A549 (cell line): ENCODE measurements at regions not wholly inside any gene's neighbourhood (a gene's known extent, or its start where the extent isn't known, plus 50 kb on each side); places are given as distances from the start of the nearest gene placed in this dataset.
A peak's percentile ranks its signal among the peaks of the same experiment; 100 is the strongest.

ENCODE experiments used
- ATAC-seq, 2 experiments: fragments of 200-7000 bp in 1 of 2; fragments of >200 bp in 1 of 2; cut with Nextera tagmentation in 1 of 2; cut with Tn5 transposase in 1 of 2; 3 replicates each; pipeline versions ENCODE4 v1.8.0 to v1.9.1; 2018 to 2020; ENCODE audit warnings: mild to moderate bottlenecking in 1 of 2, moderate library complexity in 1 of 2
- CTCF ChIA-PET: fragments of 300-600 bp; sonication (Branson Sonifier 250); formaldehyde crosslinking; extraction: SDS; loops from one replicate; lab custom pipeline; 2021; ENCODE audit warnings: antibody characterized with exemption, inconsistent platforms; lab: Yijun Ruan, JAX
- POLR2A ChIA-PET: fragments of 350-600 bp; formaldehyde crosslinking; extraction: SDS; loops from one replicate; lab custom pipeline; 2021; ENCODE audit warnings: antibody characterized with exemption, inconsistent platforms; lab: Yijun Ruan, JAX
- DNase-seq, 2 experiments: peaks; one replicate each; pipeline versions ENCODE4 v3.0.0 to v3.0.0-alpha.2; 2011 to 2016; ENCODE audit warnings: low read depth in 1 of 2, low spot score in 1 of 2
- FAIRE-seq: peaks from 2 replicates; lab custom pipeline; 2011; peaks lifted over from hg19 to GRCh38; lab: Jason Lieb, UNC
- H3K27ac ChIP-seq, 2 experiments: fragments of >200 bp; sonication (Bioruptor Twin); formaldehyde crosslinking; 3 replicates each; pipeline ENCODE4 v1.5.1; 2016 to 2017
- H3K4me1 ChIP-seq: fragments of >200 bp; sonication (Bioruptor Twin); formaldehyde crosslinking; 3 replicates; pipeline ENCODE4 v1.6.1; 2016
- H3K4me2 ChIP-seq: fragments of >200 bp; sonication (Bioruptor Twin); formaldehyde crosslinking; 3 replicates; pipeline ENCODE4 v1.6.1; 2016
- H3K4me3 ChIP-seq: fragments of >200 bp; sonication (Bioruptor Twin); formaldehyde crosslinking; 3 replicates; pipeline ENCODE4 v1.5.1; 2016
- H3K9me3 ChIP-seq: fragments of >200 bp; sonication (Bioruptor Twin); formaldehyde crosslinking; 3 replicates; pipeline ENCODE4 v1.6.1; 2016
- CBX8 ChIP-seq: fragments of 200-600 bp; sonication (generic); IDR thresholded peaks from 2 replicates; pipeline ENCODE4 v1.6.1; 2016
- CTCF ChIP-seq: fragments of >200 bp; sonication (Bioruptor Twin); formaldehyde crosslinking; IDR thresholded peaks from 3 replicates; pipeline ENCODE4 v1.5.1; 2016
- E2F6 ChIP-seq: IDR thresholded peaks from 2 replicates; pipeline ENCODE4 v1.6.1; 2012; ENCODE audit warnings: low read depth, borderline replicate concordance
- EHF ChIP-seq: fragments of 250-450 bp; sonication (Bioruptor Pico); IDR thresholded peaks from 2 replicates; pipeline ENCODE4 v1.5.0; 2020; ENCODE audit warnings: mild to moderate bottlenecking
- ELK1 ChIP-seq: fragments of 150-350 bp; IDR thresholded peaks from 2 replicates; pipeline ENCODE4 v1.6.1; 2014; ENCODE audit warnings: low read depth, mild to moderate bottlenecking, low read length
- ESRRA ChIP-seq: fragments of 150-350 bp; IDR thresholded peaks from 2 replicates; pipeline ENCODE4 v1.6.1; 2014; ENCODE audit warnings: mild to moderate bottlenecking, low read length, borderline replicate concordance
- FOSB ChIP-seq: fragments of 250-450 bp; sonication (Bioruptor Pico); IDR thresholded peaks from 2 replicates; pipeline ENCODE4 v1.5.0; 2020; ENCODE audit warnings: mild to moderate bottlenecking, moderate library complexity
- FOSL2 ChIP-seq, 2 experiments: fragments of 450-650 bp in 1 of 2; fragments of >200 bp in 1 of 2; sonication (Bioruptor Twin) in 1 of 2; formaldehyde crosslinking; IDR thresholded peaks; 2 replicates each; pipeline versions ENCODE4 v1.5.0 to v1.6.1; 2016 to 2020; ENCODE audit warnings: mild to moderate bottlenecking in 1 of 2, moderate library complexity in 1 of 2
- FOXS1 ChIP-seq: fragments of 250-450 bp; sonication (Bioruptor Pico); IDR thresholded peaks from 2 replicates; pipeline ENCODE4 v1.5.0; 2020; ENCODE audit warnings: mild to moderate bottlenecking, moderate library complexity
- GATA3 ChIP-seq: IDR thresholded peaks from 2 replicates; pipeline ENCODE4 v1.6.1; 2012; ENCODE audit warnings: borderline replicate concordance
- HDAC2 ChIP-seq: fragments of 200-600 bp; sonication (generic); IDR thresholded peaks from 2 replicates; pipeline ENCODE4 v1.6.1; 2016
- HEYL ChIP-seq: fragments of 250-450 bp; sonication (Bioruptor Pico); IDR thresholded peaks from 2 replicates; pipeline ENCODE4 v1.8.0; 2021; ENCODE audit warnings: mild to moderate bottlenecking, moderate library complexity
- HOXA7 ChIP-seq: fragments of 250-450 bp; sonication (Bioruptor Pico); IDR thresholded peaks from 2 replicates; pipeline ENCODE4 v1.5.0; 2020; ENCODE audit warnings: mild to moderate bottlenecking, moderate library complexity
- HOXB5 ChIP-seq: fragments of 250-450 bp; sonication (Bioruptor Pico); IDR thresholded peaks from 2 replicates; pipeline ENCODE4 v1.5.0; 2020; ENCODE audit warnings: mild to moderate bottlenecking, moderate library complexity
- JUN ChIP-seq, 2 experiments: fragments of >200 bp; sonication (Bioruptor Twin); formaldehyde crosslinking; IDR thresholded peaks; 2 replicates in 1 of 2; 3 replicates in 1 of 2; pipeline ENCODE4 v1.6.1; 2016 to 2017
- KDM1A ChIP-seq: fragments of 200-600 bp; sonication (generic); IDR thresholded peaks from 2 replicates; pipeline ENCODE4 v1.6.1; 2016; ENCODE audit warnings: low read depth, mild to moderate bottlenecking
- MYC ChIP-seq: IDR thresholded peaks from 2 replicates; pipeline ENCODE4 v1.6.1; 2012; ENCODE audit warnings: mild to moderate bottlenecking, inconsistent platforms, low read length, improper control_type of control experiment, borderline replicate concordance
- NPAS2 ChIP-seq: fragments of 250-450 bp; sonication (Bioruptor Pico); IDR thresholded peaks from 2 replicates; pipeline ENCODE4 v1.8.0; 2022; ENCODE audit warnings: mild to moderate bottlenecking, moderate library complexity, borderline replicate concordance
- PBX3 ChIP-seq: IDR thresholded peaks from 2 replicates; pipeline ENCODE4 v1.6.1; 2012
- PHF8 ChIP-seq: fragments of 200-600 bp; sonication (generic); IDR thresholded peaks from 2 replicates; pipeline ENCODE4 v1.6.1; 2016; ENCODE audit warnings: low read depth, mild to moderate bottlenecking, antibody characterized with exemption, moderate library complexity, borderline replicate concordance
- POLR2AphosphoS2 ChIP-seq: conservative IDR thresholded peaks from 2 replicates; pipeline ENCODE4 v1.6.1; 2012; ENCODE audit warnings: low read length, improper control_type of control experiment, inconsistent platforms
- REST ChIP-seq: fragments of 200-600 bp; sonication (generic); IDR thresholded peaks from 2 replicates; pipeline ENCODE4 v1.6.1; 2016; ENCODE audit warnings: antibody characterized with exemption, mild to moderate bottlenecking, moderate library complexity
- RFX5 ChIP-seq: fragments of 450-650 bp; IDR thresholded peaks from 2 replicates; pipeline ENCODE4 v1.7.1; 2014; ENCODE audit warnings: antibody characterized with exemption, mild to moderate bottlenecking, moderate library complexity
- SMC3 ChIP-seq: fragments of >200 bp; sonication (Bioruptor Twin); formaldehyde crosslinking; IDR thresholded peaks from 3 replicates; pipeline ENCODE4 v1.6.1; 2018; ENCODE audit warnings: inconsistent platforms
- USF2 ChIP-seq: fragments of 450-650 bp; IDR thresholded peaks from 2 replicates; pipeline ENCODE4 v1.6.1; 2014; ENCODE audit warnings: antibody characterized with exemption
- ZC3H11A ChIP-seq: fragments of 450-650 bp; IDR thresholded peaks from 2 replicates; pipeline ENCODE4 v1.6.1; 2014; ENCODE audit warnings: antibody characterized with exemption, mild to moderate bottlenecking
- ZFP36 ChIP-seq: fragments of 450-650 bp; IDR thresholded peaks from 2 replicates; pipeline ENCODE4 v1.6.1; 2014; ENCODE audit warnings: borderline replicate concordance; ENCODE audit not compliant: partially characterized antibody
- ZSCAN20 ChIP-seq: fragments of 250-450 bp; sonication (Bioruptor Pico); IDR thresholded peaks from 2 replicates; pipeline ENCODE4 v1.8.0; 2022; ENCODE audit warnings: mild to moderate bottlenecking, moderate library complexity
- WGBS: methylation state at CpG from one replicate; pipeline ENCODE4 v1.1.6; 2017; ENCODE audit errors: missing lambda C conversion rate; 5-methylcytosine and 5-hydroxymethylcytosine counted together

- ATAC-seq: no peak
- DNase-seq: peak in 1 of 2 experiments; percentile 11
- H3K4me2 ChIP-seq: no peak overlapping the region
- no peaks in the 10 kb centered on the region for H3K4me1 ChIP-seq
- TF ChIP-seq FOSB (CRISPR knock-in tag) (no peak), HDAC2 (no peak), RFX5 (no peak), SMC3 (no peak), FOSL2 (IDR thresholded peaks at IDR 0.05) (no peak), FOSL2 (CRISPR knock-in tag; IDR thresholded peaks at IDR 0.05) (no peak), HOXA7 (no peak), KDM1A (no peak), JUN (IDR thresholded peaks at IDR 0.05) (no peak), E2F6 (no peak), HEYL (CRISPR knock-in tag) (no peak), ZSCAN20 (CRISPR knock-in tag) (no peak), NPAS2 (no peak)
- 33% methylated on average over 5 of the region's 5 CpGs for WGBS
- POLR2A ChIA-PET: no interaction called here
- CTCF ChIA-PET: no interaction called here
- FAIRE-seq: no peak
- no peak overlapping the region for H3K27ac ChIP-seq
- no peak overlapping the region for H3K4me3 ChIP-seq
- no peaks in the 10 kb centered on the region for H3K9me3 ChIP-seq
These were observed 294.2 kb upstream of the CYLC2 start for GRCh38 chr9:102700936-102701335.

GRCh38 chr9:102669220-102669619 is 325.9 kb upstream of the CYLC2 start:
- H3K9me3 ChIP-seq: no peaks in the 10 kb centered on the region
- POLR2A ChIA-PET: interaction anchor here (0.7 kb wide), 1 partner anchor 390 kb away, joined by 3 read pairs; no protein-coding TSS in a partner anchor
- 36% methylated on average over 3 of the region's 3 CpGs for WGBS
- TF ChIP-seq ELK1 (no peak), ZC3H11A (no peak), FOXS1 (no peak), REST (no peak), HOXB5 (CRISPR knock-in tag) (no peak), ESRRA (no peak), CTCF (no peak), GATA3 (no peak), POLR2AphosphoS2 (no peak), USF2 (no peak), EHF (CRISPR knock-in tag) (no peak), PBX3 (no peak), HEYL (CRISPR knock-in tag) (no peak), MYC (no peak), ZFP36 (no peak), PHF8 (no peak), CBX8 (no peak)
- H3K27ac ChIP-seq: no peak overlapping the region
- FAIRE-seq (no peak), DNase-seq (no peak), ATAC-seq (no peak)
- H3K4me2 ChIP-seq: no peak overlapping the region
- no peak overlapping the region for H3K4me3 ChIP-seq
- H3K4me1 ChIP-seq: no peaks in the 10 kb centered on the region
- CTCF ChIA-PET: interaction anchor here (0.6 kb wide), 1 partner anchor 105 kb away, joined by 3 read pairs; no protein-coding TSS in a partner anchor
